NOMO-1 (cell line): ENCODE measurements at regions not wholly inside any gene's neighbourhood (a gene's known extent, or its start where the extent isn't known, plus 50 kb on each side); places are given as distances from the start of the nearest gene placed in this dataset.

Experiments used
- DNase-seq, 2 experiments: peaks; one replicate each; lab custom pipeline; 2025; ENCODE audit not compliant: unreplicated experiment in 2 of 2; lab: John Stamatoyannopoulos, UW

- DNase-seq, result peak; percentile 34 to 52
Measured at GRCh38 chr4:156021298-156021697, 67.6 kb upstream of the CTSO start.

- no peak for DNase-seq
Measured at GRCh38 chr4:156019246-156019645, 65.6 kb upstream of the CTSO start.

GRCh38 chr4:156018383-156018782, 64.7 kb upstream of the CTSO start:
- DNase-seq, result no peak

- DNase-seq, result no peak
Measured at GRCh38 chr4:156015781-156016180, 62.1 kb upstream of the CTSO start.

- DNase-seq, result no peak
Measured at GRCh38 chr4:156006192-156006591, 52.5 kb upstream of the CTSO start.
